B cell (primary cell): ENCODE measurements at regions not wholly inside any gene's neighbourhood (a gene's known extent, or its start where the extent isn't known, plus 50 kb on each side); places are given as distances from the start of the nearest gene placed in this dataset.

Source experiments
- ATAC-seq: fragments of 200-7000 bp; cut with Tn5 transposase; one replicate; pipeline ENCODE4 v1.10.0; 2021; ENCODE audit warnings: low read depth, mild to moderate bottlenecking, moderate number of reproducible peaks, moderate library complexity
- CTCF ChIA-PET: fragments of 350-600 bp; sonication (Branson Sonifier 250); formaldehyde crosslinking; loops from one replicate; lab custom pipeline; 2021; ENCODE audit warnings: antibody characterized with exemption, inconsistent platforms; lab: Charles Lee
- POLR2A ChIA-PET: fragments of 350-600 bp; sonication (Branson Sonifier 250); formaldehyde crosslinking; loops from one replicate; lab custom pipeline; 2021; ENCODE audit warnings: antibody characterized with exemption; lab: Charles Lee
- DNase-seq: peaks from one replicate; pipeline ENCODE4 v3.0.0; 2013
- H2AFZ ChIP-seq: 2 replicates; pipeline ENCODE4 v1.6.1; 2012; ENCODE audit warnings: mild to moderate bottlenecking, low read depth, low read length; ENCODE audit not compliant: insufficient read depth, poor library complexity, severe bottlenecking
- H3K27ac ChIP-seq, 2 donors: 1 replicate in 1 of 2; 2 replicates in 1 of 2; pipeline ENCODE4 v1.5.1; 2012 to 2013; ENCODE audit warnings: low read length in 2 of 2, mild to moderate bottlenecking in 2 of 2, moderate library complexity in 1 of 2
- H3K27me3 ChIP-seq, 4 experiments: fragments of 200-600 bp in 1 of 4; sonication (generic) in 1 of 4; replicated peaks in 1 of 4; 1 replicate in 2 of 4; 2 replicates in 2 of 4; pipeline versions ENCODE4 v1.6.1 to v1.7.0; 2013 to 2016; ENCODE audit warnings: low read length in 3 of 4, mild to moderate bottlenecking in 2 of 4, mixed read lengths in 1 of 4, moderate library complexity in 1 of 4; ENCODE audit not compliant: insufficient read depth in 4 of 4, control insufficient read depth in 3 of 4; ENCODE audit errors: control extremely low read depth in 1 of 4
- H3K36me3 ChIP-seq, 2 experiments: replicated peaks in 1 of 2; 1 replicate in 1 of 2; 2 replicates in 1 of 2; pipeline versions ENCODE4 v1.6.1 to v1.7.1; 2013; ENCODE audit warnings: low read length in 1 of 2; ENCODE audit not compliant: insufficient read depth in 2 of 2, control insufficient read depth in 1 of 2; ENCODE audit errors: control extremely low read depth in 1 of 2, extremely low read depth in 1 of 2
- H3K4me1 ChIP-seq, 2 donors: fragments of 200-600 bp in 1 of 2; sonication (generic) in 1 of 2; 1 replicate in 1 of 2; 2 replicates in 1 of 2; pipeline versions ENCODE4 v1.5.1 to v1.6.1; 2013 to 2017; ENCODE audit warnings: low read length in 2 of 2; ENCODE audit not compliant: control insufficient read depth in 2 of 2, insufficient read depth in 2 of 2
- H3K4me2 ChIP-seq: replicated peaks from 2 replicates; pipeline ENCODE3; 2012; ENCODE audit warnings: mild to moderate bottlenecking, low read depth, low read length; ENCODE audit not compliant: poor library complexity, severe bottlenecking
- H3K4me3 ChIP-seq, 5 experiments: fragments of 200-600 bp in 1 of 5; sonication (generic) in 1 of 5; 1 replicate in 3 of 5; 2 replicates in 2 of 5; pipeline versions ENCODE4 v1.5.1 to v1.7.0; 2011 to 2016; ENCODE audit warnings: low read length in 4 of 5, mild to moderate bottlenecking in 4 of 5, low read depth in 2 of 5, control low read depth in 1 of 5, moderate library complexity in 1 of 5; ENCODE audit not compliant: insufficient read depth in 1 of 5; ENCODE audit errors: control extremely low read depth in 1 of 5, extremely low read depth in 1 of 5
- H3K79me2 ChIP-seq: fragments of 200-600 bp; sonication (generic); one replicate; pipeline ENCODE4 v1.6.0; 2016; ENCODE audit warnings: low read length; ENCODE audit not compliant: control insufficient read depth, insufficient read depth
- H3K9ac ChIP-seq: fragments of 200-600 bp; sonication (generic); 2 replicates; pipeline ENCODE4 v1.6.1; 2017; ENCODE audit warnings: mild to moderate bottlenecking, low read length, moderate library complexity
- H3K9me3 ChIP-seq, 3 donors: one replicate each; pipeline versions ENCODE4 v1.6.1 to v1.7.1; 2013; ENCODE audit warnings: low read length in 2 of 3; ENCODE audit not compliant: control insufficient read depth in 2 of 3, insufficient read depth in 1 of 3; ENCODE audit errors: control extremely low read depth in 1 of 3
- H4K20me1 ChIP-seq: 2 replicates; pipeline ENCODE4 v1.6.0; 2012; ENCODE audit warnings: mild to moderate bottlenecking, low read length; ENCODE audit not compliant: insufficient read depth, control insufficient read depth, poor library complexity, severe bottlenecking
- H3K27ac Mint-ChIP-seq: one replicate; pipeline ENCODE4 v1.8.0; 2021; ENCODE audit warnings: mixed read lengths
- H3K27me3 Mint-ChIP-seq: one replicate; pipeline ENCODE4 v1.8.0; 2021; ENCODE audit warnings: mixed read lengths
- H3K4me1 Mint-ChIP-seq: one replicate; pipeline ENCODE4 v1.8.0; 2021; ENCODE audit warnings: mixed read lengths
- H3K4me3 Mint-ChIP-seq: one replicate; pipeline ENCODE4 v1.8.0; 2021; ENCODE audit warnings: mixed read lengths
- H3K9me3 Mint-ChIP-seq: one replicate; pipeline ENCODE4 v1.8.0; 2022; ENCODE audit warnings: mixed read lengths; ENCODE audit not compliant: insufficient read depth
- EZH2 ChIP-seq: IDR thresholded peaks from 2 replicates; pipeline ENCODE4 v1.6.1; 2012; ENCODE audit warnings: borderline replicate concordance, low read depth, mild to moderate bottlenecking, moderate library complexity, low read length; ENCODE audit not compliant: insufficient read depth, poor library complexity, severe bottlenecking
- WGBS: methylation state at CpG from one replicate; pipeline ENCODE4 v1.1.5; 2013; ENCODE audit warnings: missing lambda C conversion rate; ENCODE audit not compliant: insufficient coverage; 5-methylcytosine and 5-hydroxymethylcytosine counted together
- intact Hi-C: fragments of 100-400 bp; cut with micrococcal nuclease; formaldehyde crosslinking; loops from one replicate; pipeline ENCODE4 v1.10.0; 2022
- TF ChIP-seq, protein P1 (sequence below): fragments of 200-600 bp; IDR thresholded peaks from one replicate; pipeline ENCODE4 v1.8.0; 2022; ENCODE audit warnings: antibody characterized with exemption, mild to moderate bottlenecking

DNA sequence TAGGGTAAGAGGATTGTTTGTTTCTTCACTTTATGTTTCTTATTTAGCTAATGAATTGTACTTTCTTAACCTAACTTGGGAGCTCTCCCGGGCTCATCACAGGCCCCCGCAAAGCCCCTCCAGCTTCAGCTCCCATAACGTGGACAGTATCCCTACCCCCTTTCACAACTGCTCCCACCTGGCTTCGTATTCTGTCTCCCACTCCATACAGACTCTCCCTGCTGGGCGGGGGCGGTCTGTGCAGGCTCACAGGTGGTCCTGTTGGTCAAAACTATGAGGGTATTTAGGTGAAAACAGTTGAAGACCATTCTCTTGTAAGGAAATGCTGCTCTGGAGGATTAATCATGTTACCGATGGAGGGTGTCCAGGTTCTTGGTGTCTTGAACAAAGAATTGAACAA lies 805.3 kb downstream of the SEMA5A start:
- no peak overlapping the region for H3K4me3 Mint-ChIP-seq
- H3K27ac Mint-ChIP-seq: no peak overlapping the region
- H3K4me1 Mint-ChIP-seq: no peaks in the 10 kb centered on the region
- peaks cover 2% of the 10 kb centered on the region for H3K9me3 Mint-ChIP-seq
- ChIA-PET CTCF (no interaction called here), POLR2A (no interaction called here)
- TF ChIP-seq, protein P1, sequence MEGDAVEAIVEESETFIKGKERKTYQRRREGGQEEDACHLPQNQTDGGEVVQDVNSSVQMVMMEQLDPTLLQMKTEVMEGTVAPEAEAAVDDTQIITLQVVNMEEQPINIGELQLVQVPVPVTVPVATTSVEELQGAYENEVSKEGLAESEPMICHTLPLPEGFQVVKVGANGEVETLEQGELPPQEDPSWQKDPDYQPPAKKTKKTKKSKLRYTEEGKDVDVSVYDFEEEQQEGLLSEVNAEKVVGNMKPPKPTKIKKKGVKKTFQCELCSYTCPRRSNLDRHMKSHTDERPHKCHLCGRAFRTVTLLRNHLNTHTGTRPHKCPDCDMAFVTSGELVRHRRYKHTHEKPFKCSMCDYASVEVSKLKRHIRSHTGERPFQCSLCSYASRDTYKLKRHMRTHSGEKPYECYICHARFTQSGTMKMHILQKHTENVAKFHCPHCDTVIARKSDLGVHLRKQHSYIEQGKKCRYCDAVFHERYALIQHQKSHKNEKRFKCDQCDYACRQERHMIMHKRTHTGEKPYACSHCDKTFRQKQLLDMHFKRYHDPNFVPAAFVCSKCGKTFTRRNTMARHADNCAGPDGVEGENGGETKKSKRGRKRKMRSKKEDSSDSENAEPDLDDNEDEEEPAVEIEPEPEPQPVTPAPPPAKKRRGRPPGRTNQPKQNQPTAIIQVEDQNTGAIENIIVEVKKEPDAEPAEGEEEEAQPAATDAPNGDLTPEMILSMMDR: no peak
- TF ChIP-seq EZH2: no peak
- H3K79me2 ChIP-seq: no peaks in the 10 kb centered on the region
- H4K20me1 ChIP-seq: no peaks in the 10 kb centered on the region
- H3K4me3 ChIP-seq: no peak overlapping the region
- no peak overlapping the region for H3K9ac ChIP-seq
- intact Hi-C loops: no loop called here
- no peaks in the 10 kb centered on the region for H3K27me3 ChIP-seq
- ATAC-seq: no peak
- no peaks in the 10 kb centered on the region for H3K36me3 ChIP-seq
- no peak overlapping the region for H3K4me2 ChIP-seq
- no peak overlapping the region for H2AFZ ChIP-seq
- H3K4me1 ChIP-seq: no peaks in the 10 kb centered on the region
- no peaks in the 10 kb centered on the region for H3K9me3 ChIP-seq
- no peak overlapping the region for H3K27ac ChIP-seq
- H3K27me3 Mint-ChIP-seq: no peaks in the 10 kb centered on the region
- WGBS: 90% methylated on average over 3 of the region's 7 CpGs
- DNase-seq: no peak

DNA sequence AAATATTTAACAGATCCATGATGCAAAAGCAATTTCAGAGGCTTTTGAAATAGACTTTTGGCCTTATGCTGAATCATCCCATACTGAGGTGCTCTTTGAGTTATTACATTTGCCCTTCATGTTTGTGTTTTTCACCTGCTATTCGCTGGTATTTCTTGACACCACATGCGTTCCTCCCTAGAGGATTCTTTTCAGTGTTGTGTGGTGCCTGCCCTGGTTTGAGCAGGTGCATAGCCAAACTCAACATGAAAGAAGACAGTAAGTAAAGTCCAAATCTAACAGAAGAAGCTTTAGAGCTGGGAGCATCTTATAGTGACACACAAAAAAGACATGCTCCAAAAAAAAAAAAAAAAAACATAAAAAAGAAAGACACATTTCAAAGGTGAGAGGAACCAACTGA lies 796.3 kb downstream of the SEMA5A start:
- ChIA-PET POLR2A (no interaction called here), CTCF (no interaction called here)
- Mint-ChIP-seq H3K27ac (no peak overlapping the region), H3K27me3 (no peaks in the 10 kb centered on the region), H3K4me1 (no peaks in the 10 kb centered on the region), H3K9me3 (no peaks in the 10 kb centered on the region), H3K4me3 (no peak overlapping the region)
- no peak for DNase-seq
- Histone ChIP-seq H4K20me1 (no peaks in the 10 kb centered on the region), H3K9ac (no peak overlapping the region), H3K27ac (no peak overlapping the region), H3K79me2 (no peaks in the 10 kb centered on the region), H3K4me2 (no peak overlapping the region), H3K36me3 (no peaks in the 10 kb centered on the region), H3K4me1 (no peaks in the 10 kb centered on the region), H2AFZ (no peak overlapping the region), H3K4me3 (no peak overlapping the region), H3K27me3 (no peaks in the 10 kb centered on the region), H3K9me3 (no peaks in the 10 kb centered on the region)
- no CpG with 5 or more reads among the region's 2 CpGs for WGBS
- TF ChIP-seq, protein P1: no peak
- TF ChIP-seq EZH2: no peak
- intact Hi-C loops: no loop called here
- no peak for ATAC-seq
